Lower leg skin (tissue), 4 donors: ENCODE measurements at regions not wholly inside any gene's neighbourhood (a gene's known extent, or its start where the extent isn't known, plus 50 kb on each side); places are given as distances from the start of the nearest gene placed in this dataset.

ENCODE experiments used
- DNase-seq, 2 donors: peaks; one replicate each; pipeline ENCODE4 v3.0.0-alpha.2; 2019; ENCODE audit warnings: low spot score in 2 of 2
- H3K4me3 ChIP-seq: fragments of 200-600 bp; sonication (generic); 2 replicates; pipeline ENCODE4 v1.5.1; 2017; ENCODE audit warnings: mild to moderate bottlenecking, low read depth; ENCODE audit not compliant: poor library complexity, severe bottlenecking
- POLR2A ChIP-seq, 2 donors: fragments of 450-650 bp; IDR thresholded peaks; one replicate each; pipeline ENCODE4 v1.6.1; 2016 to 2017; ENCODE audit warnings: antibody characterized with exemption in 2 of 2, mild to moderate bottlenecking in 1 of 2, moderate library complexity in 1 of 2
- WGBS, 2 donors: methylation state at CpG; one replicate each; pipeline ENCODE4 v1.1.5; 2018; 5-methylcytosine and 5-hydroxymethylcytosine counted together
- intact Hi-C: fragments of 100-400 bp; cut with DNase I; formaldehyde crosslinking; loops from one replicate; pipeline ENCODE4 v1.15.0; 2023; ENCODE audit warnings: low total_unique reads
- TF ChIP-seq, protein P1 (sequence below), 3 donors: fragments of 450-650 bp; IDR thresholded peaks; one replicate each; pipeline ENCODE4 v1.5.1; 2016; ENCODE audit warnings: antibody characterized with exemption in 3 of 3, mild to moderate bottlenecking in 3 of 3, moderate library complexity in 2 of 3

DNA sequence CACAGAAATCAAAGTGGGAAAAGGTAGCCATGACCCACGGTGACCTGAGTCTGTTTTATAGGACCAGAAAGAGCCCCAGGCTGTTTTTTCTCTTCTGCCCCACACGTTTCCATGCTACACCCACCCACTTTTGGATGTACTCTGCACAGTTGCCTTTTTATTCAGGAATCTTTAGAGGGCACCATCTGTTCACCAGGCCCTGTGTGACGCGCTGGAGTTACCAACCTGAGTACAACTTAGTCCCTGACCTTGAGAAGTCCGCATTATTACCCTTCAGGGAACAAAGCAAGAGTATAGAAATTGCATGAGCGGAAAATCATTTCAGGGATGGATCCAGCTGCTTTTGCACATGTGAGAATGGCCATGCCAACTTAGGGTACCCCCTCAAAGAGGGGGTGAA, 207.8 kb upstream of the GATB start:
- WGBS, 2 donors = 73 to 77% methylated on average over 6 of the region's 6 CpGs
- TF ChIP-seq POLR2A (IDR thresholded peaks at IDR 0.05) = no peak
- TF ChIP-seq, protein P1, sequence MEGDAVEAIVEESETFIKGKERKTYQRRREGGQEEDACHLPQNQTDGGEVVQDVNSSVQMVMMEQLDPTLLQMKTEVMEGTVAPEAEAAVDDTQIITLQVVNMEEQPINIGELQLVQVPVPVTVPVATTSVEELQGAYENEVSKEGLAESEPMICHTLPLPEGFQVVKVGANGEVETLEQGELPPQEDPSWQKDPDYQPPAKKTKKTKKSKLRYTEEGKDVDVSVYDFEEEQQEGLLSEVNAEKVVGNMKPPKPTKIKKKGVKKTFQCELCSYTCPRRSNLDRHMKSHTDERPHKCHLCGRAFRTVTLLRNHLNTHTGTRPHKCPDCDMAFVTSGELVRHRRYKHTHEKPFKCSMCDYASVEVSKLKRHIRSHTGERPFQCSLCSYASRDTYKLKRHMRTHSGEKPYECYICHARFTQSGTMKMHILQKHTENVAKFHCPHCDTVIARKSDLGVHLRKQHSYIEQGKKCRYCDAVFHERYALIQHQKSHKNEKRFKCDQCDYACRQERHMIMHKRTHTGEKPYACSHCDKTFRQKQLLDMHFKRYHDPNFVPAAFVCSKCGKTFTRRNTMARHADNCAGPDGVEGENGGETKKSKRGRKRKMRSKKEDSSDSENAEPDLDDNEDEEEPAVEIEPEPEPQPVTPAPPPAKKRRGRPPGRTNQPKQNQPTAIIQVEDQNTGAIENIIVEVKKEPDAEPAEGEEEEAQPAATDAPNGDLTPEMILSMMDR (IDR thresholded peaks at IDR 0.05) = no peak
- intact Hi-C loops = no loop called here
- DNase-seq = no peak
- no peak overlapping the region for H3K4me3 ChIP-seq

DNA sequence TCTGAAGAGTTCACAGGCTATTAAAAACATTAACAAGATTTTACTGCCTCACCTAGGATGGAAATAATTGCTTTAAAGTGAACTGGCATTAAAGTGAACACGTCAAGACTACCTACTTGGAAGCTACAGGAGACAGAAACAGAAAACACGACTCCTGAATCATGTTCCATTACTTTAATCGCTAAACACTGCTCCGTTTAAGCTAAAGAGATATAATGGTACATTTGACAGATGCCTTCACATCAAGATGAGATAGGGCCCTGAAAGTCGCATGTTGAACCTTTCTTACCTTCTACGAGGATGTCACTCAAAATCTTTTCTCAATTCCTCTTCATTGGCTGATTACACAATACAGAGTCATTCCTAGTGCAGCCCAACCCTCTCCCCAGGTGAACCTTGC, 206.3 kb upstream of the GATB start:
- no peak for DNase-seq
- intact Hi-C loops = no loop called here
- TF ChIP-seq, protein P1 (IDR thresholded peaks at IDR 0.05) = no peak
- TF ChIP-seq POLR2A (IDR thresholded peaks at IDR 0.05) = no peak
- WGBS, 2 donors = 74% methylated on average over 6 of the region's 6 CpGs
- H3K4me3 ChIP-seq = no peak overlapping the region

DNA sequence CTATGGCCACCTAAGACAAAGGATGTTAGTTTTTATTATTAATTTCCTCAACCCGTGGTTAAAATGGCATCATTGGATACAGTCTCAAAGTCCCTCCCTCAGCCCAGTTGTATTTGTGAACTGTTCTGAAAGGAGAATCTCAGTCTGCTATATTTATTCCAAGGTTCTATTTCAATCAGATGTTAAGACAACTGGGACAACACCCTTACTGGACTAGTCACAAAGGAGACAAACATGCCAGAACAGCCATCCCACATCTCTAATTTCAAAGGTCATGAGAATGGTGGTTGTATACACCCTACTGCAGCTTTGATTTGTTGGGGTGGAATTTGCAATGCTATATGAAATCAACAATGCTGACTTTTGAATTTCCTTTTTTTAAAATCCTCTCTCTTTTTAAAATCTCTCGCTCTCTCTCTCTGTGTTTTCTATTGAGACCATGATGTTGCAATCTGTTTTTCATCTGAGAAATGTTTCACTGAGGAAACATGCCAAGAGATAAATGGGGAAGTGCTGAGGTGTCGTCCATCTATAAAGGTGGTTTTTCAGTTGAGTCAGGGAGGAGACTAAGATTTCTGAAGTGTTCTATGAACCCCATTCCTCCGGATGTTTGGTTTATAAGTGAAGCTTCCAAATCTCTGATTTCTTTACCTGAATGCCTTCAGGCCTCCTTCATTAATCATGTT, 201.5 kb upstream of the GATB start:
- TF ChIP-seq, protein P1 (IDR thresholded peaks at IDR 0.05) = no peak
- no peak for TF ChIP-seq POLR2A (IDR thresholded peaks at IDR 0.05)
- WGBS, 2 donors = 39 to 40% methylated on average over 4 of the region's 4 CpGs
- intact Hi-C loops = no loop called here
- no peak for DNase-seq
- H3K4me3 ChIP-seq = no peak overlapping the region

DNA sequence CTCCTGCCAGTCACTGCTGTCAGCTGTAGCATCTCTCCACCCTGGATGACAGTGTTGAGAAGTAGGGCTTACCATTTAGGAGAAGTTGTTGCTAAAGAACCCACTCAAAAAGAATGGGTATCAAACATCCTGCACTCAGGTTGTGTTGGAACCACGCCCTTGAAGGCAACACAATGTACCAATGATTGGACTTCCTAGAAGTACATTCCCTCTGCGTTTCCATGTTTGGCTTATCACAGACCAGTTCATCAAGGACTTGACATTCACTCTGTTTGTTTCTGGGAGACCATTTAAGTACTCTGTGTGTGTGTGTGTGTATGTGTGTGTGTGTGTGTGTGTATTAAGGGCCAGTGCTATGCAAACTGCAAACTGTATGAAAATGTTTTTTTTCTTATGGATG, 200.6 kb upstream of the GATB start:
- no peak for DNase-seq
- WGBS, 2 donors = 58 to 71% methylated on average over 2 of the region's 2 CpGs

DNA sequence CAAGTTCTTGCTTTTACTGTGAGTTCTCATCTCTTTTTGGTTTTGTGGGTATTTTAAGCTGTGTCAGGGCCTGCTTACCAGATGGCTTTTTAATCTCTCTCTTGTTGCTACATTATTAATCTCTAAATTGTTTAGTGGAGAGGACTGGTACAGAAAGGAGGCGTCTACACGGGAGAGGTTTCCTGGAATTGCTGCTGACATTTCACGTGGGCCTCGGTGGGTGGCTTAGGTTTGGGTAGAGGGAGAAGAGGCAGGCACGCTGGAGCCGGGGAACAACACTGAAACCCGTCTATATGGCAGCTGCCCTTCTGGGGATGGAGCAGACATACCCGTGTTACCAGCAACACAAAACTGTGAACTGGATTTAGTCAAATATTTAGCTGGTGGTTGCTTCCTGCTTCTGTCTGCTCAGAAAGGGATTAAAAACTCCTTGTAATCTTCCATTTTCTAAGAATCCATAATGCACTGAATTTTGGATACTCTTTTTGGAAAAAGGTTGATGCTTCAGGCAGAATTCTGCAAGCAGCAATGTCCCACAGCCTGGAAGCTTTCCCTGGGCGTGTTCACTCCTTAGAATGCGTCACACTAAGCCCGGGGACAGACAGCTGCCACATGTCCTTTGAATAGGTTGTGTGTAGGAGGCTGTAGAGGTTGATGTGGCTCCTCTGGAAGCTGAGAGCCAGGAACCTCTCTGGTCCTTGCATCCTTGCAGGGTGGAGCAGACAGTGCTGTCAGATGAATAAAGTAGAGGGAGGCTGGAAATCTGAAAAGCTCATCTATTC, 199.8 kb upstream of the GATB start:
- TF ChIP-seq, protein P1 (IDR thresholded peaks at IDR 0.05) = no peak
- no peak for TF ChIP-seq POLR2A (IDR thresholded peaks at IDR 0.05)
- peak in 1 of 2 donors; percentile 59 for DNase-seq
- 41 to 45% methylated on average over 11 of the region's 11 CpGs for WGBS, 2 donors
- intact Hi-C loops = no loop called here
- no peak overlapping the region for H3K4me3 ChIP-seq

More for the DNA sequence above, 200.6 kb upstream of the GATB start:
- no peak overlapping the region for H3K4me3 ChIP-seq
- TF ChIP-seq, protein P1 (IDR thresholded peaks at IDR 0.05) = no peak
- TF ChIP-seq POLR2A (IDR thresholded peaks at IDR 0.05) = no peak
- intact Hi-C loops = no loop called here
